ENCODE measurements at regions not wholly inside any gene's neighbourhood (a gene's known extent, or its start where the extent isn't known, plus 50 kb on each side); places are given as distances from the start of the nearest gene placed in this dataset.

- Histone ChIP-seq H3K27me3 (ENCODE audit: low read depth) (no peaks in the 10 kb centered on the region), H3K9me3 (no peaks in the 10 kb centered on the region), H3K27ac (no peak overlapping the region), H3K4me1 (no peaks in the 10 kb centered on the region), H3K4me3 (no peak overlapping the region), H3K36me3 (no peaks in the 10 kb centered on the region)
- TF ChIP-seq, protein P1, sequence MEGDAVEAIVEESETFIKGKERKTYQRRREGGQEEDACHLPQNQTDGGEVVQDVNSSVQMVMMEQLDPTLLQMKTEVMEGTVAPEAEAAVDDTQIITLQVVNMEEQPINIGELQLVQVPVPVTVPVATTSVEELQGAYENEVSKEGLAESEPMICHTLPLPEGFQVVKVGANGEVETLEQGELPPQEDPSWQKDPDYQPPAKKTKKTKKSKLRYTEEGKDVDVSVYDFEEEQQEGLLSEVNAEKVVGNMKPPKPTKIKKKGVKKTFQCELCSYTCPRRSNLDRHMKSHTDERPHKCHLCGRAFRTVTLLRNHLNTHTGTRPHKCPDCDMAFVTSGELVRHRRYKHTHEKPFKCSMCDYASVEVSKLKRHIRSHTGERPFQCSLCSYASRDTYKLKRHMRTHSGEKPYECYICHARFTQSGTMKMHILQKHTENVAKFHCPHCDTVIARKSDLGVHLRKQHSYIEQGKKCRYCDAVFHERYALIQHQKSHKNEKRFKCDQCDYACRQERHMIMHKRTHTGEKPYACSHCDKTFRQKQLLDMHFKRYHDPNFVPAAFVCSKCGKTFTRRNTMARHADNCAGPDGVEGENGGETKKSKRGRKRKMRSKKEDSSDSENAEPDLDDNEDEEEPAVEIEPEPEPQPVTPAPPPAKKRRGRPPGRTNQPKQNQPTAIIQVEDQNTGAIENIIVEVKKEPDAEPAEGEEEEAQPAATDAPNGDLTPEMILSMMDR (IDR thresholded peaks at IDR 0.05), result no peak
- intact Hi-C loops (cut with DNase I), result no loop called here
- DNase-seq (no peak), ATAC-seq (no peak)
Observed at GRCh38 chr5:61995486-61995885, 310.5 kb upstream of the KIF2A start.

DNA sequence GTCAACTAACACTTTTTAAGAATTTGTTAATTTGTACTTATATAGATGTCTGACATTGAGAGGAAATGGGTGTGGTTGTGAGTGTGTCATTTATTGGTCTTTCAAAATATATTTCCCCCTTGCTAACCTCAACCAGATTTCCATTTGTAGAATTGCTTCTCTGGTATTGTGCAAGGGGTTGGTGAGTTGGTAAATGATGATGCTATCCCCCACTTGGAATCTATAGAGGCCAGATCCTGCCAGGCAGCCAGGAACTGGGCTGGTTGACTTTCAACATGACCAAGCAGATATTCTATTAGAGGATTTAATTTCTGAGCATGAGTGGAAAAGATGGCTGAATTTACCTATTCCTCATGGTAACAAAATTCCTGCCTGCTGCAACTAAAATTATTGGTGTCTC lies 306.6 kb upstream of the KIF2A start:
- no peak for DNase-seq
- TF ChIP-seq, protein P1 (IDR thresholded peaks at IDR 0.05), result no peak
- no peak for ATAC-seq

DNA sequence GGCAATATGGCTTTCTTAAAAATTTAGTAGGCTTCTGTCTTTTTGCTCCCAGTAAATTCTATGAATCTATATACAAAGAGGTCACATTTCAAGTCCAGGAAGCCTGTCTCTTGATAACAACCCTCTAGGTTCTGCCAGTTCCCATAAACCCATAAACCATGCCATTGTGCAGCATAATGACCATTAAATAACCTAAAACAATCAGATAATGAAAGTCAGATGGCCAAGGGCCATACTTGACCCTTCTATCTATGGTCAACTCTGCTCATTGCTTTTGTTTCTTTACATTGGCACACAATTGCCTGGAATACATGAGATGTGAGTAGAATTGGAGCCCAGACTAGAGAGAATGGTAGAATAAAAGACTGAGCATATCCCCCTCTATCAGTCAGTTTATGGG lies 305.4 kb upstream of the KIF2A start:
- Histone ChIP-seq H3K9me3 (no peaks in the 10 kb centered on the region), H3K27ac (no peak overlapping the region), H3K4me1 (no peaks in the 10 kb centered on the region), H3K4me3 (no peak overlapping the region), H3K27me3 (ENCODE audit: low read depth) (no peaks in the 10 kb centered on the region), H3K36me3 (no peaks in the 10 kb centered on the region)
- TF ChIP-seq, protein P1 (IDR thresholded peaks at IDR 0.05), result no peak
- no peak for DNase-seq
- intact Hi-C loops (cut with DNase I), result no loop called here
- ATAC-seq, result no peak

More for the DNA sequence above, 306.6 kb upstream of the KIF2A start:
- intact Hi-C loops (cut with DNase I), result no loop called here
- Histone ChIP-seq H3K27ac (no peak overlapping the region), H3K4me3 (no peak overlapping the region), H3K4me1 (no peaks in the 10 kb centered on the region), H3K36me3 (no peaks in the 10 kb centered on the region), H3K27me3 (ENCODE audit: low read depth) (no peaks in the 10 kb centered on the region), H3K9me3 (no peaks in the 10 kb centered on the region)

DNA sequence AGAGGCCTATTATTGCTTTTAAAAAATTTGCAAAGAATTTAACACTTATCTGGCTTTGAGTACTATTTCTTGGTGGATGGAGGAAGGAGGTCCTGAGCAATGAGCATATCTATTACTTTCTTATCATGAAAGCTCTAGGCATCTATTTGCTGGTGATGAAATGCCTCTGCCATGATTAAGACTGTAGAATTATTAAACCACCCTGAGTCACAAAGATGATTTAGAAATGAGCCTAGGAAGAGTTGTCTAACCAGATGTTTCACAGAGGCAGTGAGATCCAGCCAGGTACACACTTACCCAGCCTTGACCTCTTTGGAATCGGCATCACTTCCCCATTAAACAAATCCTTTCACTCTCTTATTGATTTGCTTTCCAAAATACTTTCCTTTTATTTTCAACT lies 304.4 kb upstream of the KIF2A start:
- no peaks in the 10 kb centered on the region for H3K36me3 ChIP-seq
- H3K27ac ChIP-seq, result no peak overlapping the region
- TF ChIP-seq, protein P1 (IDR thresholded peaks at IDR 0.05), result no peak
- no peaks in the 10 kb centered on the region for H3K27me3 ChIP-seq (ENCODE audit: low read depth)
- intact Hi-C loops (cut with DNase I), result no loop called here
- H3K4me3 ChIP-seq, result no peak overlapping the region
- DNase-seq, result no peak
- no peak for ATAC-seq
- H3K4me1 ChIP-seq, result no peaks in the 10 kb centered on the region
- H3K9me3 ChIP-seq, result no peaks in the 10 kb centered on the region

- DNase-seq (no peak), ATAC-seq (no peak)
- Histone ChIP-seq H3K4me1 (no peaks in the 10 kb centered on the region), H3K27me3 (ENCODE audit: low read depth) (no peaks in the 10 kb centered on the region), H3K27ac (no peak overlapping the region), H3K36me3 (no peaks in the 10 kb centered on the region), H3K4me3 (no peak overlapping the region), H3K9me3 (no peaks in the 10 kb centered on the region)
- intact Hi-C loops (cut with DNase I), result no loop called here
- TF ChIP-seq, protein P1 (IDR thresholded peaks at IDR 0.05), result no peak
Observed at GRCh38 chr5:62002436-62002835, 303.6 kb upstream of the KIF2A start.

- Histone ChIP-seq H3K4me1 (no peaks in the 10 kb centered on the region), H3K27ac (no peak overlapping the region), H3K36me3 (no peaks in the 10 kb centered on the region), H3K9me3 (no peaks in the 10 kb centered on the region), H3K27me3 (ENCODE audit: low read depth) (no peaks in the 10 kb centered on the region), H3K4me3 (no peak overlapping the region)
- TF ChIP-seq, protein P1 (IDR thresholded peaks at IDR 0.05), result no peak
- no peak for DNase-seq
- intact Hi-C loops (cut with DNase I), result no loop called here
- no peak for ATAC-seq
Observed at GRCh38 chr5:62005551-62005950, 300.5 kb upstream of the KIF2A start.

Data from lower lobe of right lung (tissue), 2 donors.